ENCODE measurements at regions not wholly inside any gene's neighbourhood (a gene's known extent, or its start where the extent isn't known, plus 50 kb on each side); places are given as distances from the start of the nearest gene placed in this dataset.
A peak's percentile ranks its signal among the peaks of the same experiment; 100 is the strongest.

- DNase-seq: no peak
These were observed 163.5 kb downstream of the AACS start for GRCh38 chr12:125228519-125229260.

- peak in 1 of 2 experiments; percentile 20 for DNase-seq
These were observed 164.8 kb downstream of the AACS start for GRCh38 chr12:125229878-125230530.

- no peak for DNase-seq
These were observed 168.1 kb downstream of the AACS start for GRCh38 chr12:125233319-125233718.

- no peak for DNase-seq
These were observed 174.3 kb downstream of the AACS start for GRCh38 chr12:125239563-125239962.

- DNase-seq: no peak
These were observed 175.5 kb downstream of the AACS start for GRCh38 chr12:125240717-125241116.

- no peak for DNase-seq
These were observed 178.6 kb downstream of the AACS start for GRCh38 chr12:125243811-125244210.

GRCh38 chr12:125244338-125244737, 179.1 kb downstream of the AACS start:
- no peak for DNase-seq

- DNase-seq: peak; percentile 5 to 51
These were observed 180.6 kb downstream of the AACS start for GRCh38 chr12:125245581-125246557.

- no peak for DNase-seq
These were observed 182.2 kb downstream of the AACS start for GRCh38 chr12:125247477-125247876.

GRCh38 chr12:125249066-125249824, 184.0 kb downstream of the AACS start:
- DNase-seq: no peak

GRCh38 chr12:125249932-125250331, 184.7 kb downstream of the AACS start:
- DNase-seq: no peak

- DNase-seq: no peak
These were observed 189.0 kb downstream of the AACS start for GRCh38 chr12:125254236-125254635.

- no peak for DNase-seq
These were observed 189.6 kb downstream of the AACS start for GRCh38 chr12:125254856-125255255.

GRCh38 chr12:125255935-125256633, 190.8 kb downstream of the AACS start:
- no peak for DNase-seq

- no peak for DNase-seq
These were observed 191.3 kb downstream of the AACS start for GRCh38 chr12:125256634-125256936.

GRCh38 chr12:125259178-125259867, 194.1 kb downstream of the AACS start:
- DNase-seq: no peak

GRCh38 chr12:125262851-125263250, 197.6 kb downstream of the AACS start:
- DNase-seq: no peak

- DNase-seq: no peak
These were observed 198.2 kb downstream of the AACS start for GRCh38 chr12:125263385-125263784.

- DNase-seq: no peak
These were observed 201.9 kb downstream of the AACS start for GRCh38 chr12:125267114-125267513.

- no peak for DNase-seq
These were observed 204.0 kb downstream of the AACS start for GRCh38 chr12:125269276-125269675.

GRCh38 chr12:125271892-125272291, 206.7 kb downstream of the AACS start:
- DNase-seq: peak; percentile 56 to 80
